OCI-LY7 (cell line): ENCODE measurements at regions not wholly inside any gene's neighbourhood (a gene's known extent, or its start where the extent isn't known, plus 50 kb on each side); places are given as distances from the start of the nearest gene placed in this dataset.
"Not testable (repeated sequence)": the region's sequence is repeated elsewhere in the genome, so short reads cannot be mapped to it uniquely, and the experiment has no call there.

Source experiments
- BruUV-seq: library from RNA; stranded (reverse); fragments of 400-500 nt; replicated peaks from 2 replicates; lab custom pipeline; 2021; lab: Mats Ljungman, UMichigan
- CTCF ChIA-PET: fragments of 300-600 bp; sonication (Branson Sonifier 250); formaldehyde crosslinking; loops from one replicate; lab custom pipeline; 2022; ENCODE audit warnings: antibody characterized with exemption; ENCODE audit not compliant: unreplicated experiment; lab: Charles Lee
- POLR2A ChIA-PET: fragments of 300-600 bp; sonication (Branson Sonifier 250); formaldehyde crosslinking; loops from one replicate; lab custom pipeline; 2022; ENCODE audit warnings: antibody characterized with exemption; lab: Charles Lee
- DNase-seq: peaks from one replicate; pipeline ENCODE4 v3.0.0-alpha.2; 2015; ENCODE audit warnings: low spot score
- H2AFZ ChIP-seq: fragments of 200-600 bp; sonication (generic), shearing (Covaris generic); 2 replicates; pipeline ENCODE4 v1.6.1; 2014; ENCODE audit warnings: mild to moderate bottlenecking, antibody characterized with exemption, low read length, moderate library complexity
- H3K27ac ChIP-seq: fragments of 200-600 bp; sonication (generic); 2 replicates; pipeline ENCODE4 v1.5.1; 2014; ENCODE audit warnings: mixed run types, low read depth, mild to moderate bottlenecking, moderate library complexity, low read length, inconsistent platforms; ENCODE audit not compliant: poor library complexity, severe bottlenecking
- H3K36me3 ChIP-seq: fragments of 200-600 bp; sonication (generic); 2 replicates; pipeline ENCODE4 v1.6.1; 2014; ENCODE audit warnings: mild to moderate bottlenecking, antibody characterized with exemption, low read length, moderate library complexity, mixed read lengths; ENCODE audit not compliant: insufficient read depth
- H3K4me1 ChIP-seq: fragments of 200-600 bp; sonication (generic); 2 replicates; pipeline ENCODE4 v1.5.1; 2014; ENCODE audit warnings: mild to moderate bottlenecking, low read length; ENCODE audit not compliant: insufficient read depth, poor library complexity, severe bottlenecking
- H3K4me2 ChIP-seq: fragments of 200-600 bp; sonication (generic); 2 replicates; pipeline ENCODE4 v1.6.1; 2014; ENCODE audit warnings: mild to moderate bottlenecking, low read length
- H3K4me3 ChIP-seq: fragments of 200-600 bp; sonication (generic); 2 replicates; pipeline ENCODE4 v1.5.1; 2014; ENCODE audit warnings: mild to moderate bottlenecking, low read depth, low read length; ENCODE audit not compliant: poor library complexity, severe bottlenecking
- H3K79me2 ChIP-seq: fragments of 200-600 bp; sonication (generic); 2 replicates; pipeline ENCODE4 v1.6.1; 2016; ENCODE audit warnings: low read depth, mild to moderate bottlenecking, low read length, moderate library complexity, mixed read lengths; ENCODE audit not compliant: insufficient read depth
- H3K9me2 ChIP-seq: fragments of 200-600 bp; sonication (generic); 2 replicates; pipeline ENCODE4 v1.6.1; 2016; ENCODE audit warnings: mild to moderate bottlenecking, low read length, mixed read lengths; ENCODE audit not compliant: insufficient read depth
- H3K9me3 ChIP-seq: fragments of 200-600 bp; sonication (generic); 2 replicates; pipeline ENCODE4 v1.6.1; 2014; ENCODE audit warnings: mild to moderate bottlenecking, mixed run types, low read length, mixed read lengths
- H4K20me1 ChIP-seq: fragments of 200-600 bp; sonication (generic); 2 replicates; pipeline ENCODE4 v1.6.1; 2014; ENCODE audit warnings: mild to moderate bottlenecking, antibody characterized with exemption, low read length, moderate library complexity, mixed read lengths; ENCODE audit not compliant: insufficient read depth
- CTCF ChIP-seq: fragments of 200-600 bp; sonication (generic); conservative IDR thresholded peaks from 2 replicates; pipeline ENCODE4 v1.5.1; 2014; ENCODE audit warnings: mild to moderate bottlenecking, antibody characterized with exemption, low read length, moderate library complexity, mixed read lengths
- EZH2phosphoT487 ChIP-seq: fragments of 200-600 bp; sonication (generic); IDR thresholded peaks from 2 replicates; pipeline ENCODE4 v1.6.1; 2018; ENCODE audit warnings: low read depth, borderline replicate concordance, mild to moderate bottlenecking, mixed run types, antibody characterized with exemption, low read length, moderate library complexity, mixed read lengths
- intact Hi-C: fragments of 100-400 bp; cut with micrococcal nuclease; formaldehyde crosslinking; loops from one replicate; pipeline ENCODE4 v1.10.0; 2022; ENCODE audit not compliant: unreplicated experiment

- intact Hi-C loops: no loop called here
- Histone ChIP-seq H2AFZ (no peak overlapping the region), H4K20me1 (no peaks in the 10 kb centered on the region), H3K27ac (no peak overlapping the region), H3K36me3 (no peaks in the 10 kb centered on the region), H3K79me2 (no peaks in the 10 kb centered on the region), H3K4me3 (no peak overlapping the region), H3K4me1 (no peaks in the 10 kb centered on the region), H3K4me2 (no peak overlapping the region), H3K9me3 (no peaks in the 10 kb centered on the region), H3K9me2 (no peaks in the 10 kb centered on the region)
- ChIA-PET POLR2A (no interaction called here), CTCF (no interaction called here)
- DNase-seq: no peak
- TF ChIP-seq EZH2phosphoT487 (no peak), CTCF (no peak)
- no TSS peak for BruUV-seq
Measured at GRCh38 chr7:81441750-81442149, 328.1 kb downstream of the HGF start.

GRCh38 chr7:81439591-81439990 lies 330.3 kb downstream of the HGF start:
- Histone ChIP-seq H3K36me3 (no peaks in the 10 kb centered on the region), H3K27ac (no peak overlapping the region), H3K4me2 (no peak overlapping the region), H3K4me3 (no peak overlapping the region), H3K4me1 (no peaks in the 10 kb centered on the region), H3K9me3 (no peaks in the 10 kb centered on the region), H3K79me2 (no peaks in the 10 kb centered on the region), H4K20me1 (no peaks in the 10 kb centered on the region), H3K9me2 (no peaks in the 10 kb centered on the region), H2AFZ (no peak overlapping the region)
- POLR2A ChIA-PET: no interaction called here
- no peak for TF ChIP-seq CTCF
- TF ChIP-seq EZH2phosphoT487: no peak
- no TSS peak for BruUV-seq
- CTCF ChIA-PET: no interaction called here
- intact Hi-C loops: no loop called here
- DNase-seq: no peak

GRCh38 chr7:81437160-81437559 lies 332.7 kb downstream of the HGF start:
- H3K4me2 ChIP-seq, BruUV-seq, intact Hi-C loops, H2AFZ ChIP-seq, H3K9me3 ChIP-seq, H4K20me1 ChIP-seq, CTCF ChIA-PET, H3K27ac ChIP-seq, POLR2A ChIA-PET, H3K4me3 ChIP-seq, DNase-seq, H3K9me2 ChIP-seq, H3K79me2 ChIP-seq, H3K4me1 ChIP-seq, H3K36me3 ChIP-seq: not testable (repeated sequence)
